ENCODE measurements at regions not wholly inside any gene's neighbourhood (a gene's known extent, or its start where the extent isn't known, plus 50 kb on each side); places are given as distances from the start of the nearest gene placed in this dataset.
A peak's percentile ranks its signal among the peaks of the same experiment; 100 is the strongest.

DNA sequence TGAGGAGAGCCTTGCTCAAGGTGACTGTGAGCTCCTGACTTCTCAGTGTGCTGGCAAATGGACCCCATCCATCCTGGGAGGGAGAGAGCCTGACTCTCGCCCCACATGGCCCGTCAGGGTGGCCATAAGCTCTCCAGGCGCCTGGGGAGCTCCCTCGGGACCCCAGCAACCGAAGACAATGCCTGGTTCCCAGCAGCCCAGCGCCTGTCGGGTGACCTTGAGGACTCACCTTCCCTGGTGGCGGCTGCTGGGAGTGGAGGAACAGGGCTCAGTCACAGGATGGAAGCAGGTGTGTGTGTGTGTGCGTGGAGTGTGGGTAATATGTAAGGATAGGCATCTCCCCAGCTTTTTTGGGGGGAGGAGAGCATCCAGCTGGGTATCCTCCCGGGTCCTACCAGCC, 190.3 kb downstream of the MELK start:
- Histone ChIP-seq H4K20me1 (ENCODE audit: insufficient read depth, low read length) (no peaks in the 10 kb centered on the region), H3K4me1 (ENCODE audit: low read length) (peaks cover 8% of the 10 kb centered on the region), H2AFZ (ENCODE audit: low read depth, low read length) (no peak overlapping the region), H3K27ac (ENCODE audit: low read length) (no peak overlapping the region), H3K9me3 (ENCODE audit: insufficient read depth, low read length) (no peaks in the 10 kb centered on the region), H3K36me3 (replicated peaks; ENCODE audit: low read depth, low read length) (no peaks in the 10 kb centered on the region), H3K4me3 (ENCODE audit: low read length) (no peak overlapping the region), H3K4me2 (ENCODE audit: low read length) (no peak overlapping the region), H3K27me3 (ENCODE audit: low read depth, low read length) (peaks cover 38% of the 10 kb centered on the region), H3K79me2 (ENCODE audit: low read length) (no peaks in the 10 kb centered on the region), H3K9ac (ENCODE audit: low read length) (no peak overlapping the region)
- no peak for TF ChIP-seq EZH2phosphoT487 (IDR thresholded peaks at IDR 0.05; ENCODE audit: low read depth)
- TF ChIP-seq, protein P1, sequence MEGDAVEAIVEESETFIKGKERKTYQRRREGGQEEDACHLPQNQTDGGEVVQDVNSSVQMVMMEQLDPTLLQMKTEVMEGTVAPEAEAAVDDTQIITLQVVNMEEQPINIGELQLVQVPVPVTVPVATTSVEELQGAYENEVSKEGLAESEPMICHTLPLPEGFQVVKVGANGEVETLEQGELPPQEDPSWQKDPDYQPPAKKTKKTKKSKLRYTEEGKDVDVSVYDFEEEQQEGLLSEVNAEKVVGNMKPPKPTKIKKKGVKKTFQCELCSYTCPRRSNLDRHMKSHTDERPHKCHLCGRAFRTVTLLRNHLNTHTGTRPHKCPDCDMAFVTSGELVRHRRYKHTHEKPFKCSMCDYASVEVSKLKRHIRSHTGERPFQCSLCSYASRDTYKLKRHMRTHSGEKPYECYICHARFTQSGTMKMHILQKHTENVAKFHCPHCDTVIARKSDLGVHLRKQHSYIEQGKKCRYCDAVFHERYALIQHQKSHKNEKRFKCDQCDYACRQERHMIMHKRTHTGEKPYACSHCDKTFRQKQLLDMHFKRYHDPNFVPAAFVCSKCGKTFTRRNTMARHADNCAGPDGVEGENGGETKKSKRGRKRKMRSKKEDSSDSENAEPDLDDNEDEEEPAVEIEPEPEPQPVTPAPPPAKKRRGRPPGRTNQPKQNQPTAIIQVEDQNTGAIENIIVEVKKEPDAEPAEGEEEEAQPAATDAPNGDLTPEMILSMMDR (IDR thresholded peaks at IDR 0.05; ENCODE audit: low read depth, low read length), result no peak

DNA sequence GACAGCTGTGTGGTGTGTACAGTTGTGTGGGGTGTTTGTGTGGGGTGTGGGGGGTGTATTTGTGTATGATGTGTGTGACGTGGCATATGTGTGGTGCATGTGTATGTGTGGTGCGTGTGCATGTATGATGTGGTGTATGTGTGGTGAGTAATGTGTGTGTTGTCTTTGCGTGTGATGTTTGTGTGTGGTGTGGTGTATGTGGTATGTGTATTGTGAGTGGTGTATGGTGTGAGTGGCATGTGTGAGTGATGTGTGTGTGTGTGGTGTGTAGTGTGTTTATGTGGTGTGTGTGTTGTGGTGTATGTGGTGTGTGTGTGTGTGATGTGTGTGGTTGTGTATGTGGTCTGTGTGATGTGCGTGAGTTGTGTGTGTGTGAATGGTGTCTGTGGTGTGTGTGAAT, 191.1 kb downstream of the MELK start:
- peaks cover 40% of the 10 kb centered on the region for H3K27me3 ChIP-seq (ENCODE audit: low read depth, low read length)
- TF ChIP-seq, protein P1 (IDR thresholded peaks at IDR 0.05; ENCODE audit: low read depth, low read length), result no peak
- TF ChIP-seq EZH2phosphoT487 (IDR thresholded peaks at IDR 0.05; ENCODE audit: low read depth), result no peak
- peaks cover 8% of the 10 kb centered on the region for H3K4me1 ChIP-seq (ENCODE audit: low read length)
- H3K9me3 ChIP-seq (ENCODE audit: insufficient read depth, low read length), result no peaks in the 10 kb centered on the region
- no peak overlapping the region for H2AFZ ChIP-seq (ENCODE audit: low read depth, low read length)
- no peak overlapping the region for H3K9ac ChIP-seq (ENCODE audit: low read length)
- H3K27ac ChIP-seq (ENCODE audit: low read length), result no peak overlapping the region
- H3K36me3 ChIP-seq (replicated peaks; ENCODE audit: low read depth, low read length), result no peaks in the 10 kb centered on the region
- H3K79me2 ChIP-seq (ENCODE audit: low read length), result no peaks in the 10 kb centered on the region
- H3K4me2 ChIP-seq (ENCODE audit: low read length), result no peak overlapping the region
- H4K20me1 ChIP-seq (ENCODE audit: insufficient read depth, low read length), result no peaks in the 10 kb centered on the region
- no peak overlapping the region for H3K4me3 ChIP-seq (ENCODE audit: low read length)

GRCh38 chr9:36764364-36765076, 191.8 kb downstream of the MELK start:
- no peaks in the 10 kb centered on the region for H3K79me2 ChIP-seq (ENCODE audit: low read length)
- no peaks in the 10 kb centered on the region for H3K9me3 ChIP-seq (ENCODE audit: insufficient read depth, low read length)
- peaks cover 39% of the 10 kb centered on the region for H3K27me3 ChIP-seq (ENCODE audit: low read depth, low read length)
- H3K9ac ChIP-seq (ENCODE audit: low read length), result peak overlapping the region; percentile 76
- H3K27ac ChIP-seq (ENCODE audit: low read length), result peak overlapping the region; percentile 92
- H3K36me3 ChIP-seq (replicated peaks; ENCODE audit: low read depth, low read length), result no peaks in the 10 kb centered on the region
- peak overlapping the region; percentile 81 for H3K4me3 ChIP-seq (ENCODE audit: low read length)
- H2AFZ ChIP-seq (ENCODE audit: low read depth, low read length), result peak overlapping the region; percentile 35; the same call in 1 of the 2 replicates
- H3K4me1 ChIP-seq (ENCODE audit: low read length), result peaks cover 8% of the 10 kb centered on the region
- TF ChIP-seq, protein P1 (IDR thresholded peaks at IDR 0.05; ENCODE audit: low read depth, low read length), result no peak
- peak overlapping the region; percentile 96 for H3K4me2 ChIP-seq (ENCODE audit: low read length)
- H4K20me1 ChIP-seq (ENCODE audit: insufficient read depth, low read length), result no peaks in the 10 kb centered on the region

DNA sequence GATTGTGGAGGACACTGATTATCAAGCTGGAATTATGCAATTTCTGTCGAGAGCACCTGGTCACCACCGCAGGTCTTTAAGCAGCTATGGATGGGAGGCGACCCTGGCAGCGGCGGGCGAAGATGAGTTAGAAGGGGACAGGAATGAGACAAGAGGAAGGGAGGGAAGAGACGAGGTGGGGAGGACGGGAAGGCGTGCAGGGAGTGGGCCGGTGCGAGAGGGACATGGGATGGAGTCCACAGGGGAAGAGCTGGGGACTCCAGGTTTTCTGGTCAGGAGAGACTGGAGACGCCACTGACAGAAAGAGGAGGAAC, 192.3 kb downstream of the MELK start:
- Histone ChIP-seq H3K4me1 (ENCODE audit: low read length) (peaks cover 8% of the 10 kb centered on the region), H3K27ac (ENCODE audit: low read length) (peak overlapping the region; percentile 92), H3K4me3 (ENCODE audit: low read length) (peak overlapping the region; percentile 81), H3K9me3 (ENCODE audit: insufficient read depth, low read length) (no peaks in the 10 kb centered on the region), H3K36me3 (replicated peaks; ENCODE audit: low read depth, low read length) (no peaks in the 10 kb centered on the region), H2AFZ (ENCODE audit: low read depth, low read length) (peak overlapping the region; percentile 35; the same call in 1 of the 2 replicates), H3K27me3 (ENCODE audit: low read depth, low read length) (peaks cover 39% of the 10 kb centered on the region), H4K20me1 (ENCODE audit: insufficient read depth, low read length) (no peaks in the 10 kb centered on the region), H3K4me2 (ENCODE audit: low read length) (peak overlapping the region; percentile 96), H3K9ac (ENCODE audit: low read length) (peak overlapping the region; percentile 76), H3K79me2 (ENCODE audit: low read length) (no peaks in the 10 kb centered on the region)
- TF ChIP-seq, protein P1 (IDR thresholded peaks at IDR 0.05; ENCODE audit: low read depth, low read length), result no peak
- no peak for TF ChIP-seq EZH2phosphoT487 (IDR thresholded peaks at IDR 0.05; ENCODE audit: low read depth)

Data from OCI-LY3 (cell line).